OCI-LY7 (cell line): ENCODE measurements at regions not wholly inside any gene's neighbourhood (a gene's known extent, or its start where the extent isn't known, plus 50 kb on each side); places are given as distances from the start of the nearest gene placed in this dataset.

Experiments
- CTCF ChIP-seq: fragments of 200-600 bp; sonication (generic); conservative IDR thresholded peaks from 2 replicates; pipeline ENCODE4 v1.5.1; 2014; ENCODE audit warnings: mild to moderate bottlenecking, antibody characterized with exemption, low read length, moderate library complexity, mixed read lengths
- EZH2phosphoT487 ChIP-seq: fragments of 200-600 bp; sonication (generic); IDR thresholded peaks from 2 replicates; pipeline ENCODE4 v1.6.1; 2018; ENCODE audit warnings: low read depth, borderline replicate concordance, mild to moderate bottlenecking, mixed run types, antibody characterized with exemption, low read length, moderate library complexity, mixed read lengths

GRCh38 chr2:147482916-147483669, 361.7 kb upstream of the ACVR2A start:
- no peak for TF ChIP-seq CTCF
- TF ChIP-seq EZH2phosphoT487 = no peak
